ENCODE measurements at regions not wholly inside any gene's neighbourhood (a gene's known extent, or its start where the extent isn't known, plus 50 kb on each side); places are given as distances from the start of the nearest gene placed in this dataset.
A peak's percentile ranks its signal among the peaks of the same experiment; 100 is the strongest.

DNA sequence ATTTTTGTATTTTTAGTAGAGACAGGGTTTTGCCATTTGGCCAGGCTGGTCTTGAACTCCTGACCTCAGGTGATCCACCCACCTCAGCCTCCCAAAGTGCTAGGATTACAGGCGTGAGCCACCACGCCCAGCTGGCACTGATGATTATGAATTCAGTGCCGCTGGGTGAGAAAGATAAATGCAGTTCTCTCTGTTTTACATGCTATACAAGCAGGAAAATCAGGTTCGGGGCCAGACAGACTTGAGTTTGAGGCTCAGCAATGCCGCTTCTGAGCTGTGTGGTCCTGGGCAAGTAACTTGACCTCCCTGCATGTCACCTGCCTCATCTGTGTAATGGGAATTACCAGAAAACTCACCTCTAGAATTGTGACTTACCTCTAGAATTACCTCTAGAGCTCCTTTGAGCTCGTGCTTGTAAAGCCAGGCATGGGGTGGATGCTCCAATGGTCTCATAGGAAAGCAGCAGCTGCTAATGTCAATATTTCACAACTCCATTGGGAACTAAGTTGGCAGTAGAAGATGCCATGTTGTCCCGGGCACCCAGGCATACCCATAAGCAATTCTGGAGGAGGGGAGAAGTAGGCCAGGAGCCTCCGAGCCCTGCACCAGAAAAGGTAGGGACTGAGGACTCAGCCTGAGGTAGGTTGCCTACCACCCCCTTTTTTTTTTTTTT is 119.8 kb upstream of the SLC25A33 start:
- no peak for DNase-seq

DNA sequence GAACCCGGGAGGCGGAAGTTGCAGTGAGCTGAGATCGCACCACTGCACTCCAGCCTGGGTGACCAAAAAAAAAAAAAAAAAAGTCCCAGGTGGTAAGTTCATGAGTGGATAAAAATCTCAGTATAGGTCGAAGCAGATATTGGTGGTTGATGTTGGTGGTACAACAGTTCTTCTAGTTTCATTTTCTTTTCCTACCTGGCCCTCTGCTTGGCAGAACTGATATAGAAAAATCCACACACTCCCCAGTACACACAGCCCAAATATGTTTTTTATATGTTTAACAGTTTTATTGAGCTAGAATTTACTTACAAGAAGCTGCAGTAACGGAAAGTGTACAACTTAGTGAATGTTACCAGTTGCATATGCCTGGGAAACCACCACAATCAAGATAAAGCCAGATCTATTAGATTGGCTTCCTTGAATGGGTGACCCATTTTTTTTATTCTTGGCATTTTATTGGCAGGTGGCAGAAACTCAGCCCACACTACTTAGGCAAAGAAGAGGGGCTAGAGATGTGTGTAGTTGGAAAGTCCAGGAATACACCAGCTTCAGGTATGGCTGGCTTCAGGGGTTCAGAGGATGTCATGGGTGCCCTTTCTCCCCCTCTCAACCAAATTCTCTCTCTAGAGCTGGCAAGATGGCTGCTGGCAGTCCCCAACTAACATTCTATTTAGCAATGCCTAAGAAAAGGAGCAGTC is 118.3 kb upstream of the SLC25A33 start:
- no peak for DNase-seq

DNA sequence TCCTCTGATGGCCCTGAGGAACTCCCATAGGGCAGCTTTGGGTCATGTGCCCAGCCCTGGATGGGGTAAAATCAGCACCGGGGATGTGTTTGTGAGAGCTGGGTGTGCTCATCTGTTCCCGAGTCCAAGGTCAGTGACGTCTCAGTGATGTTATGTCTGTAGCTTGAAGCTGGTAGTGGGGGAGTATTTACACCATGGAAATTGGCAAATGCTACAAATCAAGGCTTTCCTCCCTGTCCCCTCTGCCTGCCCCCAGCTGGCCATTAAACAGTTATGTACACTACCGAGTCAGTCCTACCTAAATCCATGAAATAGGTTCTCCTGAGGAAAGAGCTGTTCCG is 117.8 kb upstream of the SLC25A33 start:
- no peak for DNase-seq

DNA sequence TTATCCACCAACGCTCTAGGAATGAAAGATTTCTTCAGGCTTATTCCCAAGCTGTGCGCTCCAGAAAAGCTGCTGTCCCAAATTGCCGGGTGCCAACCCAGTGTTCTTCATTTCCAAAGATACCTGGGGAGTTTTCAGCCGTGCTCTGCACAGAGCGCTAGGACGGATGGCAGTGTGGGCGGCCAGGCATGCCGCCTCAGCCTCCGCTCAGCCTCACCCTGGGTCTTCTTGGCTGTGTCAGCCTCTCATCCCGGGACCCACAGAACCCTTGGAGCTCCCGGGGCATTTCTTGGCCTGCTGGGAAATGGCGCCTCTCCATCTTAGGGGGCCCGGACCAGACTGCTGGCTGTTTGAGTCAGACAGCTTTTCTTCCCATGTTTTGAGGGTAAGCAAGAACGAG is 116.9 kb upstream of the SLC25A33 start:
- no peak for DNase-seq

DNA sequence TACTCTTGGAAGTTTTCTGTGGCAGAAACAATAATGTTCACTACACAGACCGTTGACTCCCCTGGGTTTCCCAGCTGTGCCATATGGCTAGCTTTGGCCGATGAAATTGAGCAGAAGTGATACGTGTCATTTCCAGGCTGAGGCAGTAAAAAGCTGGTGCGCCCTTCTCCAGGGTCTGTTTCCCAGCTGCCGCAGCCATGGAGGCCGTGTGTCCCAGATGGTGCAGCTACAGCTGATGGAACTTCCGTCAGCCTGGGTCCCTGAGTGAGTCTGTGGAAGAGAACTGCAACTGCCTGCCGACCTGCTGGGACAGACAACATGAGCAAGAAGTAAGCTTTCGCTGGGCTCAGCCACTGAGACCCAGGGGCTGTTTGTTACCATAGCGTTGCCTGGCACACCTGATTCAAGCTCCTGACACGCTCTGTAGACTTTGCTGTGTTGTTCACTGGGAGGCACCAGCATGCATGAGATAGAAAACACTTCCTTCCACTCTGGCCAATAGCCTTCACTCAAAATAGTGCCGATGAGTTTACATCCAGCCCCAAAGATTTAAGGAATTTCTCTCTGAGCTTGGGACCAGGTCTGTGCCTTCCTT is 116.3 kb upstream of the SLC25A33 start:
- peak; percentile 97 for DNase-seq

DNA sequence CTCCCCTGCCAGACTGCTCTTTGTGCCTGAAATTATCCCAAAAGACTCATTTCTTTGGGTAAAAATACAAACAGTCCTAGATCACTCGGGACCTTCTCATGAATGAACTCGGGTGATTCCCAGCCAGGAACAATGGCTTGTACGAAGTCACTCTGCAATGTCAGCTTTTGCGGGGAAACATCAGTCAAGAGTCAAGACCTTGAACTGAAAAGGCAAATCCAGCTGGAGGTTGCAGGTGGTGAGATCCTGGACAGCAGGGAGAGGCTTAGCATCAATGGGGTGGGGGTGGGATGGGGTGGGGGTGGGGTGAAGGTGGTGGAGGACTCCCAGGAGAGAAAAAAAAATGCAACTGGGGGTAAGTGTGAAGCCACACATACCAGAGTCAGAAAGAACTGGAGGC is 115.0 kb upstream of the SLC25A33 start:
- DNase-seq: no peak

DNA sequence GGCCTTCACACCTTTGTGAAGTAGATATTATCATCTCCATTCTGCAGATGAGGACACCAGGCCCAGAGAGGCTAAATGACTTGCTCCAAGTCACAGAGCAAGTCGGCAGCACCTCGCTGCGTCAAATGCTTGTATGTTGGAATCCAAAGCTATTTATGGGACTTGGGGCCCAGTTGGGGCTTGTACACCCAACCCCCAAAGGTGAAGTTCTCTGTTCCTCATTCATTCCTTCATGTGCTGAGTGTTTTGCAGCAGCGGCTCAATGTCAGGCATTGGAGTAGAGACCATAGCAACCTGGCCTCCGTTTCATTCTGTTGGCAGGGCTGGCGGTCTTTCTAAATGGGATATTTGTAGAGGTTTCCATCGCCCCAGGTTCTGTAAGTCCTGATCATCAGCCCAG is 113.4 kb upstream of the SLC25A33 start:
- DNase-seq: no peak

DNA sequence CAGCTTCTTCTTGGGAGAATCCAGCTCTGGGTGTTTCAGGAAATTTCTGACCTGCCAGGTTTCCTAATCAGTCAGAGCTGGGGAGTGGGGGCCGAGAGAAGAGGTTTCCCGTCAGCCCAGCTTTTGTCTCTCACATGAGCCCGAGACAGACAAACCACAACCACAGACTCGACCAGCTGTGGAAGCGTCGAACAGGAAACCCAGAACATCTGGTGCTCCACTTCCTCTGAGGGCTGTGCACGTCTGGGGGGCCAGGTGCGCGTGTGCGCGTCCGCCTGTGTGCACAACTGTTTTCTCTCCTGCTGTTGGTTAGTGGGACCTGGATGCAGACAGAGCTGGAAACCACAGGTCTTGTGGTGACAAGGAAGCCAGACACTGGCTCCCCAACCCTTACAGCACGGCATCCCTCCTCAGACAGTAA is 113.0 kb upstream of the SLC25A33 start:
- DNase-seq: no peak

DNA sequence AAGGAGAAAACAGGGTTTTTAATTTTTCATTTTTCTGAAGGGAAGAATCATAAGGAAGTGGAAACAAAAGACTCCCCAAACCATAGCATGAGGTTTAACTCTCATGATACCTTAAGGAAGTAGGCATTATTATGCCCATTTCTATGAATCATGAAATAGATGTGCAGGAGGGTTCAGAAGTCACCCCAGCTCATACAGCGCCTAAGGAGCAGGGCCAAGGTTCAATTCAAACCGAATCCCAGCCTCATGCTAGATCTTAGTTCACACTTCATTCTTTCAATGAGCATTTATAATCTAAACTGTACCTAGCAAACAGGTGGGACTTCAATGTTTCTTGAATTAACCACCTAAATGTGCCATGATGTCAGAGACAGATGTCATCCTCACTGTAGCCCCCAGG is 111.9 kb upstream of the SLC25A33 start:
- DNase-seq: no peak

DNA sequence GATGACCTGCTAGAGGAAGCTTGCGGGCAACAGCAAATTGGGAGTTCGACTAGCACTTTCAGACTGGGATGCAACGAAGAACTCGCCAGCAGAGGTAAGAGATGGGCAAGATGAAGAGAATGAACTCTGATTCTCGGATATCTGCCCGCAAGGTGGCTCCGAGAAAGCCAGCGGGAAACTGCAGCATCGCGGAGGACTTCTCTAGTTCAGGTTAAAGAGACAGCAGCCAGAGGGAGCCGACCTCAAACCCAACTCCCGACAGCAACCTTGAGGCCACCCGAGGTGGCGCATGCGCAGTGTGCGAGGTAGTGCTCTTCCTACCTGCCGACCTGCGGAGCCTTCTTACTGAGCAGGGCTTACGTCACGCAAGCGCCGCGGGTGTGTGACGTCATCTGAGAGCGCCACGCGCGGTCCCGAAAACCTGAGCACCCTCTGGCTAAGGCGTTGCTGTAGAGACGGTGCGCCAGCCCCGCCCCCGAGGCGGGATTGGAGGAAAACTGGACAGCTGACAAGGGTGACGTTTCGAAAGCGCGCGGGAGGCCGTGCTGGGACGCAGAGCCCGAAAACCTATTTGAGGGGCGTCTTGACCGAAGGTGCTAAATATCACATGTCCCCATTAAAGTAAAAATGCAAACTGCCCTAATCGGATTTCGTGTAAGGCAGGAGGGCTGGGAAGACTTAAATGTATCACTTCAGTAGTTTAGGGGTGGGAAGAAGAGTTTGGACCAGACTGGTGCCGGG is 110.5 kb upstream of the SLC25A33 start:
- DNase-seq: peak; percentile 97

DNA sequence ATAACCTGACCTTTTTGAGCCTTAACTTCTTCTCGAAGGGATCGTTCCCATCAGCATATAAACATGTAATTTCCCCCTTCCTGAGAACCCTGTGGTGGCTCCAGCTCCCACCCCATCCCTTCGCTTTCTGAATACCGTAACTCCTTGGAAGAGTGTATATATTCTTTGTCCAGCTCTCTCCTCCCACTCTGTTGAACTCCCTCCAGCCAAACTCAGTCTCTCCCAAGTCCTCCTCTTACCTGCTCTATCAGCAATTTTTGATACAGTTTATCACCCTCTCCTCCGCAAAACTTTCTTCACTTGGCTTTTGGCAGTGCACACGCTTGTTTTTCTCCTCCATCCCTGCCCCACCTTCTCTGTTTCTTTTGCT is 109.9 kb upstream of the SLC25A33 start:
- DNase-seq: no peak

DNA sequence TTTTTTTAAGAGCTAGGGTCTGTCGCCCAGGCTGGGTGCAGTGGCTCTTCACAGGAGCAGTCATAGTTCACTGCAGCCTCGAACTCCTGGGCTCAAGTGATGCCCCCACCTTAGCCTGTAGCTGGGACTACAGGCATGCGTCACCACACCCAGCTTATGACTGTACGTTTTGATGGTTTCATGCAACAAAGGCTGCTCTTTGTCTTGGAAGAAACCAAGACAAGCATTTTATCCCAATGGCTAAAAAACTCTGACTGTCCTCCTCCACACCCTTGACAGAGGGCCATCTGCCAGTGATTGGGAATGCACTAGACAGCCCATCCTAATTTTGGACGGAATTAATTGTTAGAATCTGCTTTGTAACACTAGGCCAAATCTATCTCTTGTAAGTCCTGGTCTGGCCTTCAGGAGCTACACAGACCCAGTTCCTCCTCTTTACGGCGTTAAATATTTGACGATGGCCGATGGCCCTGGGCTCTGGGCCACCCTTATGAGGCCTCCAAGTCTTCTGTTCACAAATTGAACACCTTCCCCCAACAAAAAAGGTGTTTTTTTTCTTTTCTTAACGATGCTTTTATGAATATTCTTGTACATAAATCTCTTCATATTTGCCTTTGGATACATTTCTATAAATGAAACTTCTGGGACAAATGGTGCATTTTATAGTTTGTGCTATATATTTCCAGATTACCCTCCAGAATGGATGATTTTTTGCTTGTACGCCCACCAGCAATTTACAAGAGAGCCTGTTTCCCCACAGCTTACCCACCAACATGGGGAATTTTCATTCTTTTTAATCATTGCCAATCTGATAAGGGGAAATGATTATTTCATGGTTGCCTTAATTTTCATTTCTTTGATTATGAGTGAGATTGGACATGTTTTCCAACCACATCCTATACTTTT is 104.8 kb upstream of the SLC25A33 start:
- DNase-seq: no peak

DNA sequence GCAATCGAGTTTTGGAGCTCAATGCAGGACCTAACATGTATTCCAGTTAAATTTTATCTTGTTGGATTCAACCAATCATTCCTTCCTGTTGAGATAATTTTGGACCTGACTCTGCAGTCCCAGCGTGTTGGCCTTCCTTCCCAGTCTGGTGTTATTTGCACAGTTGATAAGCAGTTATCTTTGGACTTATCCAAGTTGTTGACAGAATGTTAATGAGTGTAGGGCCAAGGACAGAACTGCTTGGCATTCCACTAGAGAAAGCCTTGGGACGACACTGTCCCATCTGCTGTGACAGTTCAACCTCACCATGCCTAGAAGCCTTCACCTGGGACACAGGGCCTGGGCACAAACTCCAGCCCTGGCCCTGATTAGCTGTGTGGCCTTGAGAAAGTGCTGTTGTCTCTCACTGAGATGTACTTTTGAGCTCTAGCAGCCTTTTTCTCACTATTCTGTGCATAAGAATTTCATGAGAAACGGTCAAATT is 104.1 kb upstream of the SLC25A33 start:
- no peak for DNase-seq

DNA sequence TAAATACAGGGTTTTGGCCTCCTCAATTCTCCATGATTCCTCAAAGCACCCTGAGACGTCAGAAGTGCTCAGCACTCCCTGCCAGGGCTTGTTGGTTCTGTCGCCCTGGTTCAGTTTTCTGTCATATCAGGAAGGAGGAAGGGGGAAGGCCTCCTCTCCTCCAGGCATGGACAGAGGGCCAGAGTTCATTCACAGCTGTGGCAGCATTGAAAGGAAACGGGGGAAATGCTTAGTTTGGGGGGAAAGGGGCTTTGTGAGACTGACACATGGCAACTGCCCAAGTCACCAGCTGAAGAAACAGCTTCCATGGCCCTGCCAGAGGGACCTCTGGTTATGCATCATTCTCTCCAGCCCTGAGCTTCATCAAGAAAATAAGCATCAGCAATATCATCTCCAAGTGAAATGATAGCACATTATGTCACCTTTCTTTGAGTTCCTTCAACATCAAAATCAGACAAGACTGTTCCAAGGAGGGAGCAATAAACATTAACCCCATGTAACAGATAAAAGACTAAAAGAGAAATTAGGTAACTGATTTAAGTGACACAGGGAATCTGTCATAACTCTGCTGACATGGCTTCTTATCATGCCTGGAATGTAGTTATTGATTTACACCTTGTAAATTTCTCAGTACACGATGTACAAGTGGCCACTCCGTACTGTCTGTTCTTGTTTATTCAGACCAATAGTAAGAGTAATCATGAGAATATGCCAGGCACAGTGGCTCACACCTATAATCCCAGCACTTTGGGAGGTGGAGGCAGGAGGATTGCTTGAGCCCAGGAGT is 103.2 kb upstream of the SLC25A33 start:
- DNase-seq: no peak

DNA sequence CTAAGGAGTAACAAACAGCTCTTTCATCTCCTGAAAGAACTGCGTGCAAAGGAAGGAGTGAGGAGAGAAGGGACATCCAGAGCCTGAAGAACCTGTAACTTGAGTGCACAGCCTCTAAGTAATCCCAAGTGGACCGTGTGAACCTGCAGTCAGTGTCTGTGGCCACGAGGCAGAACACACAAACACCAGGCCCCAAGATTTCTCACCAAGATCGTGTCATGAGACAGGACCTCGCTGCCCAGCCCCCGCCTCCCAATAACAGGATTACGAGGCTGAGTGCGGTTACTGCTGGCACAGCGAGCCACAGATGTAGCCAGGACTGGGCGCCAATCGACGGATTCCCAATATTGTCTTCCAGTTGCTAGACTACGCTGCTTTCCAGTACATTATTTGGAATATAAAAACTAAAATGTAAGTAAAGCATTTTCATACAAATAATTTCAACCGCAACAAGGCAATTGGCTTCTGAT is 101.3 kb upstream of the SLC25A33 start:
- DNase-seq: no peak

DNA sequence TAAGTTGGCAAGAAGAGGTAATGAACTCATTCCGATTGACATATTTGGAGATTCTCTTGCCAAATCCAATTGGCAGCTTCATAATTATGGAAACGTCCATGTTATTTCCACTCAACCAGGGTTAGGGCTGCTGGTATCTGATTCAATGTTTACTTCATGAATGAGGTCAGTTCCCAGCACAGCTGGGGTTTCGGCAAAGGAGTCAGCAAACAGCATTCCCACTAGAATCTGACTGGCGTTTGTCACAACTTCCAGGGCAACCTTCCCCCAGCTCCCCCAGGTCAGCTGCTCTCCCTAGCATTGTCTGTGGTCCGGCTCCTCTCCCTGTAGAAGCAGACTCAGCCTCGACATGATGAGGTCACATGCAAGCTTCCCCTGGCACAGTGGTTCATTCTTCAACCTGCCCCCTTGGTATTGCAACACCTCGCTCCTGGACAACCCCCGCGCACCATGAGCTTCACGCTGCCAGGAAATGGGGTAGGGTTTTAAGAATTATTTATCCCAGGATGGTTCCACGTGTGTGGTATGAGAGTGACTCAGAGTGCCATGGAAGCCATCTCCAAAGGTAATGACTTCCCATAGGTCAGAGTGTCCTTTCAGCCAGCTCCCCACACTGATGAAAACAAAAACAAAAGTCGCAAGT is 100.7 kb upstream of the SLC25A33 start:
- DNase-seq: no peak

DNA sequence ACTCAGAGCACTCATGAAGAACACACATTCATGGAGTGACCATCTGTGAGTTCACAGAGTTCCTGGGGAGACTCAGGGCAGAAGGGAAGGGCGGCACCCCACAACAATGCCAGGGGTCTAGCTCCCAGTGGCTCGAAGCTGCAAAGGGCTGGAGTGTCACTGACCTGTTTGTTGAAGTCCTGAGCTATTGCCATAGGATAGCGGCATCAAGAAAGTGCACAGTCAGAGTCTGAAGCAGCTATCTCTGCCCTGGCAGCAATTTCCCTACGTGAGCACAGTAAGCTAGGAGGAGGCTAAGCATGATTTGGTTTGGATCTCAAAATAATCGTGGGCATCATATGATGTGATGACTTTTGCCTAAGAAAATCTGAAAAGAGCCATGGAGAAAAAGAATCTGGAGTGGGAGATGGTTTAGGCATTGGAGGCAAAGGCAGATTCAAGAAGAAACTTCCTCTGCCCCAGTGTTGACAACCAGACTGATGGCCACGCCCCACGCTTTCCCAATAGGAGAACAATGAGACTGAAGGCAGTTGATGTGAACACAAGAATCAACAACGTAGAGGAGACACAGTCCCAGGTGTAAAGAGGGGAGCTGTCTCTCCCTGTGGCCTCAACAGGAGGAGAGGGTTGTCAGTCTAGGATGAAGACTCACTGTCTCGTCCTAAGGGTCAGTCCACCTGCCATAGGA is 100.0 kb upstream of the SLC25A33 start:
- no peak for DNase-seq

DNA sequence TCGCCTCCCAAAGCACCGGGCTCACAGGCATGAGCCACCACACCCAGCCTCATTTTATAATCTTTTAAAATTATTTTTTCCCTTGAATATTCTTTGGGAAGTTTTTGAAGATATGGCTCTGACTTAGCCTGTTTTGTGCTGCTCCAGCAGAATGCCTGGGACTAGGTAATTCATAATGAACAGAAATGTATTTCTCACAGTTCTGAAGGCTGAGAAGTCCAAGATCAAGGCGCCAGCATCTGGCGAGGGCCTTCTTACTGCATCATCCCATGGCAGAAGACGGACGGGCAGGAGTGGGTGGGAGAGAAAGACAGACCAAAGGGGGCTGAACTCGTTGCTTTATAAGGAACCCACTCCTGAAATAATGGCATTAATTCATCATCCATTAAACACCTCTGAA is 99.0 kb upstream of the SLC25A33 start:
- no peak for DNase-seq

DNA sequence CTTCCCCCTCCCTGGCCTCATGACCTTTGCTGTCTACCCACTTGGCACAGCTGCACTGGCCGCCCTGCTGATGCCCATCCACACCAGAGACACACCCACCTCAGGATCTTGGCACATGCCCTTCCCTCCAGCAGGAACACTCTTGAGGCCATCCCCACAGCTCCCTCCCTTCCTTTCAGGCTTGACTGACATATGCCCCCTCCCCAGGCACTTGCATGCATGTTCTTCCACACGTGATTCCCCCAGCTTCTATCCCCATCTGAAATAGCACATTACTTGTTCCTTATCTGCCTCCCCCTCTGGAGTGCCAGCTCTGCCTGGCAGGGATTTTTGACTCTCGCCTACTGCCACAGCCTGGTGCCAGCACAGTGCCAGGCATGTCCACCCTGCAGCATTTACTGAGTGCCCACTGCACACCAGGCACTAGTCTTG is 98.5 kb upstream of the SLC25A33 start:
- DNase-seq: no peak

DNA sequence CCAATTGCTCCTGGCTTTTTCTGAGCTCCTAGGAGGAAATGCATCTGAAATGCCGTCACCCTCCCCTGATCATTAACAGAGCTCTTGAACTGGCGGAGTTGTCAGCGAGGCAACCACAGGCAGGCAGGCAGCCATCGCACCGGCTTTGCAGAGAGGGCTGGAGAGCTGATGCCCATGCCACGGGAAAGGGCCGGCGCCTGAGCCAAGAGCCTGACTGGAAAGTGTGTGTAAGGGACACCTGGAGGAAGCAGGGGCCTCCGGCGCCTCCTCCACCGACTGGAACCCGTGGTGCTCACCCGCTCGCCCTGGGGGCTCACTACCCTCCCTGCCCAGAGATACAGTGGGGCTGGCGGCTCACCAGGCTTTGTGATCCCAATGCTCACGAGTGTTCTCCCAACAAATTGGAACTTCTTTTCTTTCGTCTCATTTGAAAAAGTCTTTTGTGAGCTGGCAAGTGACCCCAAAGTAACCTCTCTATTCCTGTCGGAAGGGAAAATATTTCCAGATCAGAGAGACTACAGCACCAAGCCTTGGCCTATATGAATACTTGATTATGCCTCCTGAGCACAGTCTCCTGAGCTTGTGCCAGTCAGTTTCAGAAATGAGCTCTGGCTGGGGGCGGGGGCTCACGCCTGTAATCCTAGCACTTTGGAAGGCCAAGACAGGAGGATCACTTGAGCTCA is 97.7 kb upstream of the SLC25A33 start:
- DNase-seq: no peak

Data from DMS 273 treated with DMSO at 0.1 percent for 48 hours (cell line).